Astrocyte (in vitro differentiated cells and primary cell): ENCODE measurements at regions not wholly inside any gene's neighbourhood (a gene's known extent, or its start where the extent isn't known, plus 50 kb on each side); places are given as distances from the start of the nearest gene placed in this dataset.

Source experiments
- DNase-seq: peaks from one replicate; pipeline ENCODE4 v3.0.0-alpha.2; 2010; ENCODE audit warnings: low read depth
- FAIRE-seq: peaks from 2 replicates; lab custom pipeline; 2011; peaks lifted over from hg19 to GRCh38; lab: Jason Lieb, UNC
- H2AFZ ChIP-seq: 2 replicates; pipeline ENCODE4 v1.6.0; 2012; ENCODE audit warnings: low read depth, low read length, inconsistent platforms
- H3K27ac ChIP-seq: 2 replicates; pipeline ENCODE4 v1.5.1; 2011; ENCODE audit warnings: low read depth, low read length, inconsistent platforms
- H3K27me3 ChIP-seq: 2 replicates; pipeline ENCODE4 v1.6.0; 2011; ENCODE audit warnings: low read length, inconsistent platforms; ENCODE audit not compliant: insufficient read depth
- H3K36me3 ChIP-seq: 2 replicates; pipeline ENCODE4 v1.5.1; 2011; ENCODE audit warnings: low read length, inconsistent platforms; ENCODE audit not compliant: insufficient read depth
- H3K4me1 ChIP-seq: 2 replicates; pipeline ENCODE4 v1.5.1; 2011; ENCODE audit warnings: low read length, inconsistent platforms; ENCODE audit not compliant: insufficient read depth
- H3K4me2 ChIP-seq: 2 replicates; pipeline ENCODE4 v1.6.0; 2012; ENCODE audit warnings: low read length, inconsistent platforms
- H3K4me3 ChIP-seq: 2 replicates; pipeline ENCODE4 v1.5.1; 2011; ENCODE audit warnings: low read depth, mild to moderate bottlenecking, low read length, inconsistent platforms; ENCODE audit not compliant: insufficient read depth
- H3K79me2 ChIP-seq: 2 replicates; pipeline ENCODE4 v1.6.0; 2012; ENCODE audit warnings: mild to moderate bottlenecking, low read length, inconsistent platforms; ENCODE audit not compliant: insufficient read depth
- H3K9ac ChIP-seq: 2 replicates; pipeline ENCODE4 v1.6.0; 2012; ENCODE audit warnings: mild to moderate bottlenecking, low read length, inconsistent platforms
- H3K9me3 ChIP-seq: 2 replicates; pipeline ENCODE4 v1.5.1; 2012; ENCODE audit warnings: low read depth, mild to moderate bottlenecking, low read length, inconsistent platforms; ENCODE audit not compliant: insufficient read depth
- H4K20me1 ChIP-seq: 2 replicates; pipeline ENCODE4 v1.6.0; 2012; ENCODE audit warnings: low read length, inconsistent platforms; ENCODE audit not compliant: insufficient read depth
- H3K27ac Mint-ChIP-seq: one replicate; pipeline ENCODE4 v1.8.0; 2021; ENCODE audit warnings: mild to moderate bottlenecking, mixed read lengths; ENCODE audit not compliant: unreplicated experiment
- H3K27me3 Mint-ChIP-seq: one replicate; pipeline ENCODE4 v1.8.0; 2021; ENCODE audit warnings: low read depth, mixed read lengths; ENCODE audit not compliant: unreplicated experiment
- H3K36me3 Mint-ChIP-seq: one replicate; pipeline ENCODE4 v1.8.0; 2021; ENCODE audit warnings: low read depth, mixed read lengths; ENCODE audit not compliant: unreplicated experiment
- H3K4me1 Mint-ChIP-seq: one replicate; pipeline ENCODE4 v1.8.0; 2021; ENCODE audit warnings: low read depth, mixed read lengths; ENCODE audit not compliant: unreplicated experiment
- H3K4me3 Mint-ChIP-seq: one replicate; pipeline ENCODE4 v1.8.0; 2021; ENCODE audit warnings: mild to moderate bottlenecking, moderate library complexity, mixed read lengths; ENCODE audit not compliant: unreplicated experiment
- H3K9me3 Mint-ChIP-seq: one replicate; pipeline ENCODE4 v1.8.0; 2021; ENCODE audit warnings: mild to moderate bottlenecking, mixed read lengths; ENCODE audit not compliant: unreplicated experiment
- CTCF ChIP-seq: IDR thresholded peaks from 2 replicates; pipeline ENCODE4 v1.5.1; 2011; ENCODE audit warnings: low read depth, mild to moderate bottlenecking, inconsistent platforms, low read length, moderate library complexity; ENCODE audit not compliant: insufficient read depth
- EZH2 ChIP-seq: IDR thresholded peaks from 2 replicates; pipeline ENCODE4 v1.6.1; 2012; ENCODE audit warnings: mild to moderate bottlenecking, low read length, inconsistent platforms; ENCODE audit not compliant: insufficient read depth

DNA sequence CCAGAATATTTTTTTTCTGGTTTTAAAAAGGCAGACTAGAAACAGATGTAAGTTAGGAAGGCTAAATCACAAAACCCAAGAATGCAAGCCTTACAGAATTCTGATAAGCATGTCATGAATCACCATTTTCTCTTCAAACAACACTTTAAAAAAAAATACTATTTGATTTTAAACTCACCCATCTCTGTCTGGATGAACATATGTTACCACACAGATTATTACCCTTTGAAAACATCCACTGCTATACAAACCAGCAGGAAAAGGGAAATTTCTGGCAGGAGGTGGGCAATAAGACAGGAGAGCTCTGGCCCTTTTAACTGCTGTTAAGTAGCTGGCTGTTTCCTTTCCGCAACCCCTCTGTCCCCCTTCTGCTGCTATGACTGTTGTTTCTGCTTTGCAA lies 317.7 kb upstream of the NOCT start:
- Histone ChIP-seq H4K20me1 (no peaks in the 10 kb centered on the region), H3K4me3 (no peak overlapping the region), H3K36me3 (no peaks in the 10 kb centered on the region), H3K9ac (no peak overlapping the region), H3K9me3 (no peaks in the 10 kb centered on the region), H3K27me3 (no peaks in the 10 kb centered on the region), H3K27ac (no peak overlapping the region), H3K4me1 (peaks cover 3% of the 10 kb centered on the region), H3K4me2 (peak overlapping the region; percentile 30), H2AFZ (no peak overlapping the region), H3K79me2 (no peaks in the 10 kb centered on the region)
- Mint-ChIP-seq H3K4me1 (peaks cover 13% of the 10 kb centered on the region), H3K4me3 (no peak overlapping the region), H3K27ac (no peak overlapping the region), H3K9me3 (no peaks in the 10 kb centered on the region), H3K36me3 (no peaks in the 10 kb centered on the region), H3K27me3 (no peaks in the 10 kb centered on the region)
- FAIRE-seq (no peak), DNase-seq (peak; percentile 67)
- TF ChIP-seq EZH2 = no peak
- TF ChIP-seq CTCF = no peak

DNA sequence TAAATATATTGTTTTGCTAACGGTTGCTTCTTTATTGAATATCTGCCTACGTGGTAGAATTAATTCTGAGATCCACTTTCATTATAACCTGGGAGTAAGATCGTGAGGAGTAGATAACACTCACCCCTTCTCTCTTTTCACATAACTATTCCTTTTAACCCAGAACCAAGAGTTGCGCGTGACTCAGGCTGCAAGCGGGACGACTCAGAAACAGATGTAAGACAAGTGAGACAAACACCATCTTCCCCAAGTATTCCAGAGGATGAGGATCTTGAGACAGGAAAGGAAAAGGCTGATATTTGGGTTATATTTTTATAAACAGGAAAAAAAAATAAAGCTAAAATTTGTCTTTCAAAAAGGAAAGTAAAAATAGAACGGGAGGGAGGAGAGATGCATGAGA lies 318.8 kb upstream of the NOCT start:
- no peak overlapping the region for H3K4me3 Mint-ChIP-seq
- Histone ChIP-seq H3K4me1 (peaks cover 3% of the 10 kb centered on the region), H3K79me2 (no peaks in the 10 kb centered on the region), H2AFZ (no peak overlapping the region), H3K9ac (no peak overlapping the region), H3K9me3 (no peaks in the 10 kb centered on the region), H3K4me2 (peak overlapping the region; percentile 43), H3K4me3 (no peak overlapping the region), H3K27me3 (no peaks in the 10 kb centered on the region), H3K27ac (no peak overlapping the region), H3K36me3 (no peaks in the 10 kb centered on the region), H4K20me1 (no peaks in the 10 kb centered on the region)
- peaks cover 13% of the 10 kb centered on the region for H3K4me1 Mint-ChIP-seq
- H3K36me3 Mint-ChIP-seq = no peaks in the 10 kb centered on the region
- no peak for TF ChIP-seq CTCF
- no peak for TF ChIP-seq EZH2
- H3K27ac Mint-ChIP-seq = peak overlapping the region; percentile 23
- DNase-seq (peak; percentile 18), FAIRE-seq (no peak)
- H3K27me3 Mint-ChIP-seq = no peaks in the 10 kb centered on the region
- H3K9me3 Mint-ChIP-seq = no peaks in the 10 kb centered on the region

DNA sequence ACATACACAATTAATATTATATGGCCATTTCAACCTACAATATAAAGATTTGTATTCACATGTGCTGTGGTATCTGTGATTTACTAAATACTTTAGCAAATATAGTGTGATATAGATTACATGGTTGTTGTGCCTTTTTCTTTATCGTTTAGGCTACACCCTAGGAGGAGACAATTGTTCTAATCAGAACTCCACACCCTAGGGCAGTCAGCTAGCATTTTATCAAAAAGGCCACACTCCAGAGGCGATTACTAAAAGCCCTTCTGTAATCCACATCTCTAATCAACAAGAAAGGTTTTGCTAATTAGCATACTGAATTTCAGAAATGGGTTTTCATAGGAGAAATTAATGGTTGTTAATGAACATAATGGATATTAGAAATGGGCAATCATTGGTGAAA lies 319.5 kb upstream of the NOCT start:
- Histone ChIP-seq H4K20me1 (no peaks in the 10 kb centered on the region), H3K9ac (no peak overlapping the region), H3K79me2 (no peaks in the 10 kb centered on the region), H2AFZ (no peak overlapping the region), H3K27me3 (no peaks in the 10 kb centered on the region), H3K9me3 (no peaks in the 10 kb centered on the region), H3K27ac (no peak overlapping the region), H3K4me3 (no peak overlapping the region), H3K4me2 (no peak overlapping the region), H3K36me3 (no peaks in the 10 kb centered on the region), H3K4me1 (peaks cover 3% of the 10 kb centered on the region)
- Mint-ChIP-seq H3K4me3 (no peak overlapping the region), H3K27me3 (no peaks in the 10 kb centered on the region), H3K9me3 (no peaks in the 10 kb centered on the region), H3K36me3 (no peaks in the 10 kb centered on the region), H3K4me1 (peaks cover 13% of the 10 kb centered on the region), H3K27ac (no peak overlapping the region)
- TF ChIP-seq EZH2 (no peak), CTCF (no peak)
- FAIRE-seq = no peak
- no peak for DNase-seq
